ENCODE measurements at regions not wholly inside any gene's neighbourhood (a gene's known extent, or its start where the extent isn't known, plus 50 kb on each side); places are given as distances from the start of the nearest gene placed in this dataset.

DNA sequence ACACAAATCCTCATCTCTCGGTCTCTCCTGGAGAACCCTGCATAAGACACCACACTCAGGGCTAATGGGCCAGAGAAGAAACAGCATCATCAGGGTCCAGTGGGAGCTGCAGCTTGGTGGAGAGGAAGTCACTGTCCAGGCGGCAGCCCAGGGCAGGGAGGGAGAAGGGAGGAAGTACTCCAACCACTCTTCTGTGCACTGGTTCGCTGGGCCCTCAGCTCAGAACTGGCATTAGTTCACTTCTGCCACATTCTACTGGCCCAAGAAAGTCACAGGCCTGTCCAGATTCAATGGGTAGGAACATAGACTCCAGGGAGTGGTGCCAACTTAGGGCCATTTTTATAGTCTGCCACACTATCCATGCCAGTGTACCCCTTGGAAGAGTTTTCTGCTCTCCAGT is 169.0 kb downstream of the ABHD5 start:
- Histone ChIP-seq H3K9me3 (ENCODE audit: control insufficient read depth, low read depth, low read length) (no peaks in the 10 kb centered on the region), H3K4me3 (ENCODE audit: control insufficient read depth in 2 of 3, extremely low read depth in 1 of 3, insufficient read depth in 2 of 3, low read depth in 1 of 3, low read length in 3 of 3) (no peak overlapping the region), H3K36me3 (ENCODE audit: control insufficient read depth in 2 of 2, extremely low read depth in 1 of 2, insufficient read depth in 2 of 2, low read length in 2 of 2) (no peaks in the 10 kb centered on the region), H3K9ac (ENCODE audit: control insufficient read depth, extremely low read depth, insufficient read depth, low read length) (no peak overlapping the region), H2AFZ (ENCODE audit: control insufficient read depth, low read length) (no peak overlapping the region), H3K27ac (ENCODE audit: control insufficient read depth, insufficient read depth, low read length) (no peak overlapping the region), H3K27me3 (ENCODE audit: control insufficient read depth, extremely low read depth, insufficient read depth, low read length) (no peaks in the 10 kb centered on the region), H3K4me2 (ENCODE audit: control insufficient read depth, extremely low read depth, insufficient read depth, low read depth, low read length) (no peak overlapping the region), H3K9me1 (ENCODE audit: control insufficient read depth, extremely low read depth, insufficient read depth, low read length) (no peaks in the 10 kb centered on the region), H3K4me1 (ENCODE audit: control insufficient read depth, extremely low read depth, insufficient read depth, low read length) (peaks cover 18% of the 10 kb centered on the region), H4K20me1 (ENCODE audit: control insufficient read depth, extremely low read depth, insufficient read depth, low read length) (no peaks in the 10 kb centered on the region), H3K79me2 (ENCODE audit: control insufficient read depth, insufficient read depth, low read length) (no peaks in the 10 kb centered on the region)
- dilution Hi-C loops (cut with MboI; ENCODE audit: extremely low pct_ligation_motif_present, low sequenced_read_pairs), result no loop called here
- FAIRE-seq (no peak), DNase-seq (ENCODE audit: low read depth, low spot score) (no peak)
- no peak for TF ChIP-seq EZH2 (IDR thresholded peaks at IDR 0.05; ENCODE audit: low read length)
- TF ChIP-seq, protein P1, sequence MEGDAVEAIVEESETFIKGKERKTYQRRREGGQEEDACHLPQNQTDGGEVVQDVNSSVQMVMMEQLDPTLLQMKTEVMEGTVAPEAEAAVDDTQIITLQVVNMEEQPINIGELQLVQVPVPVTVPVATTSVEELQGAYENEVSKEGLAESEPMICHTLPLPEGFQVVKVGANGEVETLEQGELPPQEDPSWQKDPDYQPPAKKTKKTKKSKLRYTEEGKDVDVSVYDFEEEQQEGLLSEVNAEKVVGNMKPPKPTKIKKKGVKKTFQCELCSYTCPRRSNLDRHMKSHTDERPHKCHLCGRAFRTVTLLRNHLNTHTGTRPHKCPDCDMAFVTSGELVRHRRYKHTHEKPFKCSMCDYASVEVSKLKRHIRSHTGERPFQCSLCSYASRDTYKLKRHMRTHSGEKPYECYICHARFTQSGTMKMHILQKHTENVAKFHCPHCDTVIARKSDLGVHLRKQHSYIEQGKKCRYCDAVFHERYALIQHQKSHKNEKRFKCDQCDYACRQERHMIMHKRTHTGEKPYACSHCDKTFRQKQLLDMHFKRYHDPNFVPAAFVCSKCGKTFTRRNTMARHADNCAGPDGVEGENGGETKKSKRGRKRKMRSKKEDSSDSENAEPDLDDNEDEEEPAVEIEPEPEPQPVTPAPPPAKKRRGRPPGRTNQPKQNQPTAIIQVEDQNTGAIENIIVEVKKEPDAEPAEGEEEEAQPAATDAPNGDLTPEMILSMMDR (optimal IDR thresholded peaks at IDR 0.05 in 1 of 3, IDR thresholded peaks at IDR 0.05 in 1 of 3, conservative IDR thresholded peaks at IDR 0.05 in 1 of 3; ENCODE audit: extremely low read depth in 1 of 3, insufficient read depth in 2 of 3, low read length in 3 of 3), result no peak

- no peak for DNase-seq (ENCODE audit: low read depth, low spot score)
- H3K9me3 ChIP-seq (ENCODE audit: control insufficient read depth, low read depth, low read length), result no peaks in the 10 kb centered on the region
- FAIRE-seq, result no peak
- H3K4me3 ChIP-seq (ENCODE audit: control insufficient read depth in 2 of 3, extremely low read depth in 1 of 3, insufficient read depth in 2 of 3, low read depth in 1 of 3, low read length in 3 of 3), result no peak overlapping the region
- TF ChIP-seq, protein P1 (optimal IDR thresholded peaks at IDR 0.05 in 1 of 3, IDR thresholded peaks at IDR 0.05 in 1 of 3, conservative IDR thresholded peaks at IDR 0.05 in 1 of 3; ENCODE audit: extremely low read depth in 1 of 3, insufficient read depth in 2 of 3, low read length in 3 of 3), result no peak
- no peak for TF ChIP-seq EZH2 (IDR thresholded peaks at IDR 0.05; ENCODE audit: low read length)
- no peaks in the 10 kb centered on the region for H3K9me1 ChIP-seq (ENCODE audit: control insufficient read depth, extremely low read depth, insufficient read depth, low read length)
- H3K79me2 ChIP-seq (ENCODE audit: control insufficient read depth, insufficient read depth, low read length), result no peaks in the 10 kb centered on the region
- no peak overlapping the region for H3K27ac ChIP-seq (ENCODE audit: control insufficient read depth, insufficient read depth, low read length)
- H2AFZ ChIP-seq (ENCODE audit: control insufficient read depth, low read length), result no peak overlapping the region
- dilution Hi-C loops (cut with MboI; ENCODE audit: extremely low pct_ligation_motif_present, low sequenced_read_pairs), result no loop called here
- H3K4me2 ChIP-seq (ENCODE audit: control insufficient read depth, extremely low read depth, insufficient read depth, low read depth, low read length), result no peak overlapping the region
- peaks cover 17% of the 10 kb centered on the region for H3K4me1 ChIP-seq (ENCODE audit: control insufficient read depth, extremely low read depth, insufficient read depth, low read length)
- no peaks in the 10 kb centered on the region for H4K20me1 ChIP-seq (ENCODE audit: control insufficient read depth, extremely low read depth, insufficient read depth, low read length)
- no peak overlapping the region for H3K9ac ChIP-seq (ENCODE audit: control insufficient read depth, extremely low read depth, insufficient read depth, low read length)
- no peaks in the 10 kb centered on the region for H3K27me3 ChIP-seq (ENCODE audit: control insufficient read depth, extremely low read depth, insufficient read depth, low read length)
- H3K36me3 ChIP-seq (ENCODE audit: control insufficient read depth in 2 of 2, extremely low read depth in 1 of 2, insufficient read depth in 2 of 2, low read length in 2 of 2), result no peaks in the 10 kb centered on the region
These were observed 170.9 kb downstream of the ABHD5 start for GRCh38 chr3:43861635-43862034.

All from keratinocyte (primary cell).